PC-9 (cell line): ENCODE measurements at regions not wholly inside any gene's neighbourhood (a gene's known extent, or its start where the extent isn't known, plus 50 kb on each side); places are given as distances from the start of the nearest gene placed in this dataset.

Experiments used
- BruUV-seq: library from RNA; stranded (reverse); fragments of 400-500 nt; replicated peaks from 2 replicates; lab custom pipeline; 2021; lab: Mats Ljungman, UMichigan
- CTCF ChIA-PET: fragments of 300-600 bp; sonication (Branson Sonifier 250); formaldehyde crosslinking; loops from one replicate; lab custom pipeline; 2022; ENCODE audit warnings: antibody characterized with exemption; lab: Charles Lee
- POLR2A ChIA-PET: fragments of 300-600 bp; sonication (Branson Sonifier 250); formaldehyde crosslinking; loops from one replicate; lab custom pipeline; 2022; ENCODE audit warnings: antibody characterized with exemption; ENCODE audit not compliant: unreplicated experiment; lab: Charles Lee
- DNase-seq, 2 experiments: peaks; one replicate each; pipeline versions ENCODE4 v3.0.0 to v3.0.0-alpha.2; 2015 to 2022; ENCODE audit warnings: mixed read lengths in 1 of 2
- H2AFZ ChIP-seq: fragments of 200-600 bp; sonication (generic); 2 replicates; pipeline ENCODE4 v1.8.1; 2017; ENCODE audit warnings: antibody characterized with exemption
- H3F3A ChIP-seq: fragments of 200-600 bp; sonication (generic); 2 replicates; pipeline ENCODE4 v1.8.1; 2017; ENCODE audit warnings: antibody characterized with exemption, mild to moderate bottlenecking, low read depth; ENCODE audit not compliant: insufficient read depth
- H3K27ac ChIP-seq: fragments of 200-600 bp; sonication (generic); 2 replicates; pipeline ENCODE4 v1.6.1; 2016; ENCODE audit warnings: mixed run types
- H3K27me3 ChIP-seq: fragments of 200-600 bp; sonication (generic); 2 replicates; pipeline ENCODE4 v1.6.1; 2016; ENCODE audit warnings: low read depth, mixed run types; ENCODE audit not compliant: insufficient read depth
- H3K36me3 ChIP-seq: fragments of 200-600 bp; sonication (generic); 2 replicates; pipeline ENCODE4 v1.6.1; 2016; ENCODE audit warnings: low read depth, mixed run types
- H3K4me1 ChIP-seq: fragments of 200-600 bp; sonication (generic); replicated peaks from 2 replicates; pipeline ENCODE4 v1.6.1; 2016; ENCODE audit warnings: mixed run types; ENCODE audit not compliant: insufficient read depth
- H3K4me2 ChIP-seq: fragments of 200-600 bp; sonication (generic); 2 replicates; pipeline ENCODE4 v1.6.1; 2017; ENCODE audit warnings: mixed run types
- H3K4me3 ChIP-seq: fragments of 200-600 bp; sonication (generic); 2 replicates; pipeline ENCODE4 v1.6.1; 2016; ENCODE audit warnings: mixed run types
- H3K79me2 ChIP-seq: fragments of 200-600 bp; sonication (generic); 2 replicates; pipeline ENCODE4 v1.6.1; 2017; ENCODE audit warnings: low read depth, mixed run types
- H3K9me2 ChIP-seq: fragments of 200-600 bp; sonication (generic); 2 replicates; pipeline ENCODE4 v1.8.1; 2017; ENCODE audit warnings: mild to moderate bottlenecking; ENCODE audit not compliant: insufficient read depth
- H3K9me3 ChIP-seq: fragments of 200-600 bp; sonication (generic); 2 replicates; pipeline ENCODE4 v1.8.1; 2016; ENCODE audit warnings: low read depth; ENCODE audit not compliant: insufficient read depth
- H4K20me1 ChIP-seq: fragments of 200-600 bp; sonication (generic); 2 replicates; pipeline ENCODE4 v1.8.1; 2017; ENCODE audit not compliant: insufficient read depth
- EZH2 ChIP-seq: fragments of 200-600 bp; sonication (generic); IDR thresholded peaks from 2 replicates; pipeline ENCODE4 v1.8.0; 2017; ENCODE audit warnings: antibody characterized with exemption, low read depth
- intact Hi-C: fragments of 100-400 bp; cut with micrococcal nuclease; formaldehyde crosslinking; loops from one replicate; pipeline ENCODE4 v1.10.0; 2022; ENCODE audit not compliant: unreplicated experiment
- TF ChIP-seq, protein P1 (sequence below): fragments of 200-600 bp; sonication (generic); conservative IDR thresholded peaks from 2 replicates; pipeline ENCODE4 v1.6.1; 2017; ENCODE audit warnings: mixed run types, antibody characterized with exemption, mild to moderate bottlenecking, moderate library complexity

DNA sequence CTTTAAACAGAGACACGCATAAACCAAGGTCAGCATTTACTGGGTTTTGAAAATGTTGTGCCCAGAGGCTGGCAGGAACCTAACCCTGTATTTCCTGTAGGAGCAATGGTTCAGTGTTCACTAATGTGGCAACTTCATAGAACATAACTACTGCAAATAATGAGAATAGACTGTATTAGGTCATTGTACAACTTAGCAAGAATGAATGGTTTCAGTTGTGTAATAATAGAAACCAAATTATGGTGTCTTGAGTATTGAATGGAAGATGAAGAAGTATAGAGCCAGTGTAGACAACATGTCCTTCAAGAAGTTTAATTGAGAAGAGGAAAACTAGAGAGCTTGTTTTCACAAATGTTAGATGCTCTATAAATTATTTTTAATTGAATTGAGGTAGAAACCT lies 172.5 kb downstream of the BUB3 start:
- ChIA-PET CTCF (no interaction called here), POLR2A (no interaction called here)
- Histone ChIP-seq H2AFZ (no peak overlapping the region), H3K9me3 (no peaks in the 10 kb centered on the region), H4K20me1 (no peaks in the 10 kb centered on the region), H3K4me1 (no peaks in the 10 kb centered on the region), H3K79me2 (no peaks in the 10 kb centered on the region), H3K27me3 (no peaks in the 10 kb centered on the region), H3K4me3 (no peak overlapping the region), H3K4me2 (no peak overlapping the region), H3K9me2 (no peaks in the 10 kb centered on the region), H3K27ac (no peak overlapping the region), H3K36me3 (no peaks in the 10 kb centered on the region), H3F3A (no peaks in the 10 kb centered on the region)
- no peak for DNase-seq
- intact Hi-C loops = no loop called here
- TF ChIP-seq, protein P1, sequence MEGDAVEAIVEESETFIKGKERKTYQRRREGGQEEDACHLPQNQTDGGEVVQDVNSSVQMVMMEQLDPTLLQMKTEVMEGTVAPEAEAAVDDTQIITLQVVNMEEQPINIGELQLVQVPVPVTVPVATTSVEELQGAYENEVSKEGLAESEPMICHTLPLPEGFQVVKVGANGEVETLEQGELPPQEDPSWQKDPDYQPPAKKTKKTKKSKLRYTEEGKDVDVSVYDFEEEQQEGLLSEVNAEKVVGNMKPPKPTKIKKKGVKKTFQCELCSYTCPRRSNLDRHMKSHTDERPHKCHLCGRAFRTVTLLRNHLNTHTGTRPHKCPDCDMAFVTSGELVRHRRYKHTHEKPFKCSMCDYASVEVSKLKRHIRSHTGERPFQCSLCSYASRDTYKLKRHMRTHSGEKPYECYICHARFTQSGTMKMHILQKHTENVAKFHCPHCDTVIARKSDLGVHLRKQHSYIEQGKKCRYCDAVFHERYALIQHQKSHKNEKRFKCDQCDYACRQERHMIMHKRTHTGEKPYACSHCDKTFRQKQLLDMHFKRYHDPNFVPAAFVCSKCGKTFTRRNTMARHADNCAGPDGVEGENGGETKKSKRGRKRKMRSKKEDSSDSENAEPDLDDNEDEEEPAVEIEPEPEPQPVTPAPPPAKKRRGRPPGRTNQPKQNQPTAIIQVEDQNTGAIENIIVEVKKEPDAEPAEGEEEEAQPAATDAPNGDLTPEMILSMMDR = no peak
- no peak for TF ChIP-seq EZH2
- no TSS peak for BruUV-seq

DNA sequence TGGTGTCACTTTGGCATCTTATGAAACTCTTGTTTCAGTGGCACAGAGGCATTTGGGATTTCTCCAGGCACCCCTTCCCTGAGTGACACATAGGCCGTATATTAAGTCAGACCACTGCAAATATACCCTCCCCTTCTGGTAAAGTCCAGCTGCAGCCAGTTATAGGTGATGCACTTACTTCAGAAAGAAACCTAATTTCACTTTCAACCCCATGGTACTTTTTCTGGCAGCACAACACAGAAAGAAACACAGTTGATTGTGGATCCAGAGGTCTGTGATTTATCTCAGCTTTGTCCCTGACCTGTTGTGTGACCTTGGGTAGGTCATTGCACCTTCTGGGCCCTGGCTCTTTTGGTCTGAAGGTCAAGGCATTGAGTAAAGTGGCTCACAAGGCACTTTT lies 173.2 kb downstream of the BUB3 start:
- no peaks in the 10 kb centered on the region for H3K27me3 ChIP-seq
- no peaks in the 10 kb centered on the region for H3K36me3 ChIP-seq
- H3F3A ChIP-seq = no peaks in the 10 kb centered on the region
- DNase-seq = no peak
- no peak overlapping the region for H3K27ac ChIP-seq
- H3K4me2 ChIP-seq = no peak overlapping the region
- no peaks in the 10 kb centered on the region for H3K4me1 ChIP-seq
- H4K20me1 ChIP-seq = no peaks in the 10 kb centered on the region
- no TSS peak for BruUV-seq
- H3K9me2 ChIP-seq = no peaks in the 10 kb centered on the region
- no peak overlapping the region for H2AFZ ChIP-seq
- H3K9me3 ChIP-seq = no peaks in the 10 kb centered on the region
- H3K4me3 ChIP-seq = no peak overlapping the region
- no peaks in the 10 kb centered on the region for H3K79me2 ChIP-seq
- TF ChIP-seq, protein P1 = no peak
- TF ChIP-seq EZH2 = no peak
- ChIA-PET CTCF (no interaction called here), POLR2A (no interaction called here)
- intact Hi-C loops = no loop called here

DNA sequence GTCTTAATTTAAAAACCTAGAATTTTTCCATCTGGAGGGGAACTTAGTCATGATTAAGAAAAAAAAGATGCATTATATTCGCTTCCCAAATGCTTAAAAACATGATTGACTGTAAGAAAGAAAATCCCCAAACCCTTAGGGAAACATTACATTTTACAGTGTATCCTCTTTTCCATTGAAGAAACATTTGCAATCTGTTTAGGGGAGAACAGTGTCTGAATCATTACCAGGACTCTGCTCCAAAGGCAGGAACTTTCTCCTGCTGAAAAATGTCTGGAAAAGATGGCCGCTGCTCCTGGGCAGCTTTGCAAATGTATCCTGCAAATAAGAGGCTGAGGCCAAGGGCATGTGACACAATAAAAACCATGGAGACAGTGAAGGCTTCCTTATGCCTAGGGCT lies 173.7 kb downstream of the BUB3 start:
- Histone ChIP-seq H3K9me3 (no peaks in the 10 kb centered on the region), H3F3A (no peaks in the 10 kb centered on the region), H3K4me1 (no peaks in the 10 kb centered on the region), H3K36me3 (no peaks in the 10 kb centered on the region), H3K4me2 (no peak overlapping the region), H3K79me2 (no peaks in the 10 kb centered on the region), H2AFZ (no peak overlapping the region), H3K4me3 (no peak overlapping the region), H3K27ac (no peak overlapping the region), H3K27me3 (no peaks in the 10 kb centered on the region), H4K20me1 (no peaks in the 10 kb centered on the region), H3K9me2 (no peaks in the 10 kb centered on the region)
- ChIA-PET POLR2A (no interaction called here), CTCF (no interaction called here)
- DNase-seq = no peak
- no TSS peak for BruUV-seq
- intact Hi-C loops = no loop called here
- no peak for TF ChIP-seq EZH2
- TF ChIP-seq, protein P1 = no peak
